Stimulated activated naive CD8-positive, alpha-beta T cell treated with anti-CD3 and anti-CD28 coated beads, Interleukin-15, Interleukin-2, amounts not matched to agents 100 ng/mL and 50 ng/mL, for 24 hours (primary cell): ENCODE measurements at regions not wholly inside any gene's neighbourhood (a gene's known extent, or its start where the extent isn't known, plus 50 kb on each side); places are given as distances from the start of the nearest gene placed in this dataset.
"Not testable (repeated sequence)": the region's sequence is repeated elsewhere in the genome, so short reads cannot be mapped to it uniquely, and the experiment has no call there.

Source experiments
- H3K27ac Mint-ChIP-seq: one replicate; pipeline ENCODE4 v1.8.0; 2021; ENCODE audit warnings: mild to moderate bottlenecking, mixed read lengths
- H3K27me3 Mint-ChIP-seq: one replicate; pipeline ENCODE4 v1.8.0; 2021; ENCODE audit warnings: mixed read lengths
- H3K36me3 Mint-ChIP-seq: one replicate; pipeline ENCODE4 v1.8.0; 2021; ENCODE audit warnings: low read depth, mixed read lengths
- H3K4me1 Mint-ChIP-seq: one replicate; pipeline ENCODE4 v1.8.0; 2021; ENCODE audit warnings: low read depth, mixed read lengths
- H3K4me3 Mint-ChIP-seq: one replicate; pipeline ENCODE4 v1.8.0; 2021; ENCODE audit warnings: mild to moderate bottlenecking, mixed read lengths
- H3K9me3 Mint-ChIP-seq: one replicate; pipeline ENCODE4 v1.8.0; 2021; ENCODE audit warnings: mixed read lengths

DNA sequence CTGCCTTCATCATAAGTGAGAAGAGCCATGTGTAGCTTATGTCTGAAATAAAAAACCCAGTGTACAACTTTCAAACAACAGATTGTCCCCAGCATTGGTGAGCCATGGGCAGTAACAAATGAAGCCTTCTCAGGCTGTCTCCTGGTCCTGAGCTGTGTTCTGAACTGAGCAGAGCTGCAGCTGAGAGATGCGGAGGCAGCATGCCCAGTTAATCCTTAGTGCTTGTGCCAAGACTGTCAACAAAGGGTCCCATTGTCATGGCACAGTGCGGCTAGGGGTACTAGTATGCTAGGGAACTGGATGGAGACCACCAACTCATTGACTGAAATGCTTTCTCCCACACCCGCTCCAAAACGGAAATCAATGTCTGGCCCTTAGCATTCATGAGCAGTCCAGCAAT lies 154.3 kb downstream of the RMST start:
- Mint-ChIP-seq H3K4me1 (no peaks in the 10 kb centered on the region), H3K27ac (no peak overlapping the region), H3K27me3 (no peaks in the 10 kb centered on the region), H3K4me3 (no peak overlapping the region), H3K36me3 (no peaks in the 10 kb centered on the region), H3K9me3 (peaks cover 15% of the 10 kb centered on the region)

DNA sequence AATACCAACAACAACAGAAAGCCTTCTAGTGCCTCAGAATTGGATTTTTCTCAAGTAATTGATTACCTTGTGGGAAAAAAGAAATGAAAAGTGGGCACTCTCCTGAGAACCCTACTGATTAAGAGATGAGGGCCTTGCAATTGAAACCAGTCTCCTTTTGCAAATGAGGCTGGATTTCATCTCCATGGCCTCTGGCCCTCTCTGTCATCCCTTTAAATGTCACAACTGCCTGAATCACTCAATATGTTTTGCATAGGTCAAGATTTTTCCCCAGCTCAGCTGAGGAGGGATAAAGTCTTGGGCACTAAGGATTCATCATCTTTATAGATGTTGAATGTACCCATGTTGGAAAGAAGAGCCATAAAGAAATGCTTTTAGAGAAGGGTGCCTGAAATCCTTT lies 166.4 kb downstream of the RMST start:
- no peak overlapping the region for H3K4me3 Mint-ChIP-seq
- H3K27ac Mint-ChIP-seq = no peak overlapping the region
- H3K4me1 Mint-ChIP-seq = no peaks in the 10 kb centered on the region
- H3K9me3 Mint-ChIP-seq = no peaks in the 10 kb centered on the region
- H3K36me3 Mint-ChIP-seq = no peaks in the 10 kb centered on the region
- H3K27me3 Mint-ChIP-seq = no peaks in the 10 kb centered on the region

DNA sequence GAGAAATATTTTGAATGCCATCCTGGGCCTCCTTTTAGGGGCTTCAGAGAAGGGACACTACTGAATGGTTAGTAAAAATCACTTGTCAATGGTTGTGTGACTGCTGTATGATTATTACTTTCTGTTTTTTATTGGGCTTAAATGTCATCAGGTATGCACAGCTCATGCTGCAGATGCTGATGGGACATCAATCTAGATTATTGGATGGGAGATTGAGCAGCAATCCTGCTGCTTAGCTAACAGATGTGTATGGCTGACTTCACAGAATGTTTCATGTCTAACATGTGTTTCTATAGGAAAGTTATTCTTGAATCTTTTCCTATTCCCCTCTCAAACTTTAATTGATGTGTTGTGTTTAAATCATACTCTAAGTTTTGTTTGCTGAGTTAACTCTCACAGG lies 166.8 kb downstream of the RMST start:
- no peaks in the 10 kb centered on the region for H3K27me3 Mint-ChIP-seq
- no peaks in the 10 kb centered on the region for H3K9me3 Mint-ChIP-seq
- H3K27ac Mint-ChIP-seq = no peak overlapping the region
- H3K4me1 Mint-ChIP-seq = no peaks in the 10 kb centered on the region
- H3K36me3 Mint-ChIP-seq = no peaks in the 10 kb centered on the region
- H3K4me3 Mint-ChIP-seq = no peak overlapping the region

DNA sequence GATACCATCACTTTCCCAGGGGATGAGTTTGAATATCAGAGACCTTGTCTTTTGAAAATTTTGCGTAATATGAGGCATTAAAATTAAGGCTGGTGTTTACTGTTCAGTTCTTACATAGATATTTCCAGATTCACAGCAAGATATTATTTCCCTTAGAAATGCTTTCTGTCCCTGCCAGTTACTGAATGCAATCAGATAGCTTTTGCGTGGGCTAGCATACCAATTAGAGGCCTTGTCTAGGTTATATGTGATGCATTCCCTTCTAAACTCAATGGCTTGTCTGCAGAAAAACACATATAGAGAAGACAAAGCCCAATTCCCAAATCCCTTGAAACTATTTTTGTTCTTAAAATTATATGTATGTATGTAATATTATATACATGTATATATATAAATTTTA lies 167.8 kb downstream of the RMST start:
- Mint-ChIP-seq H3K27ac (no peak overlapping the region), H3K9me3 (peaks cover 3% of the 10 kb centered on the region), H3K36me3 (no peaks in the 10 kb centered on the region), H3K4me1 (no peaks in the 10 kb centered on the region), H3K27me3 (no peaks in the 10 kb centered on the region), H3K4me3 (no peak overlapping the region)

DNA sequence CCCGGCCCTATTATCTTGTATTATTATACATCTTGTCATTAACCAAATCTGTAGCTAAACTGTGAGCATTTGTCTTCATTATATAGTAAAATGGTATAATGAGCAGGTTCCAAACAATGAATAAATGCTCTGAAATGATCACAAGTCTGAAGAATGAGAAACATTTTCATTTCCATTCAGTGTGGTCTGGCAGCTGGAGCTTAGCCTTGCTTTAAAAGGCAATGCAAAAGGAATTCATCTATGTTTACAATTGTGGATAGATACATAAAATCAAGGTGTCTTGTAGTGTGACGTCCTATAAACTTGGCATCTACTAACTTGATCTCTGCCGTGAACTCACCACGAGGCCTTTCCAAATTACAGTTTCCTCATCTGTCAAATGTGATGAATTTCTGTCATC lies 168.3 kb downstream of the RMST start:
- Mint-ChIP-seq H3K27ac (no peak overlapping the region), H3K9me3 (peaks cover 5% of the 10 kb centered on the region), H3K4me3 (no peak overlapping the region), H3K4me1 (no peaks in the 10 kb centered on the region), H3K36me3 (no peaks in the 10 kb centered on the region), H3K27me3 (no peaks in the 10 kb centered on the region)

DNA sequence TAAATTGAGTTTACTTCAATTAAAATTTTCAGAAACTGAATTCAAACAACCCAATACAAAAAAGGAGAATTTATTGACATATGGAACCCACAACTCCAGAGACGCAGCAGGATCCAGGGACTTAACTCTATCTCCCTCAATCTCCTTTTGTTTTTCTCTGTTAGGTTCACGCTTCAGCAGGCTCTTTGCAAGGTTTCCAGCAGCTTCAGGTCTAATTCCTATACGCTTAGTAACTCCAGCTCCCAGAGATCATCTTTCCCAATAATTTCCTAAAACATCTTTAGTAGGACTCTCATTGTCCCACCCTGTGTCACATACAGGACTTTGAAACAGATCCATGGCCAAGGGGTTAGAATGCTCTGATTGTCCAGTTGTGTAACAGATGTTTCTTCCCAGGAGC lies 175.2 kb downstream of the RMST start:
- H3K27me3 Mint-ChIP-seq = no peaks in the 10 kb centered on the region
- H3K4me3 Mint-ChIP-seq = no peak overlapping the region
- no peaks in the 10 kb centered on the region for H3K4me1 Mint-ChIP-seq
- no peaks in the 10 kb centered on the region for H3K36me3 Mint-ChIP-seq
- no peak overlapping the region for H3K27ac Mint-ChIP-seq
- peaks cover 10% of the 10 kb centered on the region for H3K9me3 Mint-ChIP-seq

DNA sequence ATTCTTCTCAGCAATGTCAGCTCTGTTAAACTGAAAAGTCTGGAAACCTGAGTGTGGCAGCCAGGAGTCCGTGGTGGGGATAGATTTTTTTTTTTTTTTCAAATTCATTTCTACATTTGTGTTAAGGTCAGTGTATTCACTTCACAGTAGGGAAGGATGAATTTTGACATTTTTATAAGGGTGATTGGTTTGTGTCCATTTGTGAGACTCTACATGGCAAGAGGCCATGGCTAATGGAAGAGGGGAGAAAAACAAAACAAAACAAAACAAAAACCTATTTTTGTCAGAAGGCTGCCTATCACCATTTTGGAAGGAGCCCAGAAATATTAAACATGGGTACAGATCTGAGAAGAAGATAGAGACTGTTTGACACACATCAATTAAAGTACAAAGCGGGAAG lies 176.1 kb downstream of the RMST start:
- Mint-ChIP-seq H3K36me3 (no peaks in the 10 kb centered on the region), H3K27ac (no peak overlapping the region), H3K9me3 (peaks cover 10% of the 10 kb centered on the region), H3K4me3 (no peak overlapping the region), H3K27me3 (no peaks in the 10 kb centered on the region), H3K4me1 (no peaks in the 10 kb centered on the region)

DNA sequence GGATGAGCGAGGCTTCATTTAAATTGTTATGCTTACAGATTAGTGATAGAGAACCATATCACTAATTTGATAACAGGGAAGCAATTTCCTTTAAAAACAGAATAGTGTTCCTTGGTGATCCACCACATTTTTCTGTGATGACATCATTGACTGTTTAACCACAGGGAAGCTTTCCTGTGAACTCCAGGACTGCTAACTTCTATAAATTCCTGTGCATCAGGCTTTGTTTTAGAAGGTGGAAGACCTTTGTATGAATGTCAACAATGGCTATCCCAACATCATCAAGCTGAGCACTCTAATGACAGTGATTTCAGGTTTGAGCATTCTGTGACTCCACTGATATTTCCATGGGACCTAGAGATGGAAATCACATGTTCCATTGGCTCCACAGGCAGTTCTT lies 177.1 kb downstream of the RMST start:
- H3K27me3 Mint-ChIP-seq = no peaks in the 10 kb centered on the region
- no peaks in the 10 kb centered on the region for H3K36me3 Mint-ChIP-seq
- no peak overlapping the region for H3K4me3 Mint-ChIP-seq
- no peaks in the 10 kb centered on the region for H3K4me1 Mint-ChIP-seq
- no peak overlapping the region for H3K27ac Mint-ChIP-seq
- H3K9me3 Mint-ChIP-seq = peaks cover 10% of the 10 kb centered on the region

DNA sequence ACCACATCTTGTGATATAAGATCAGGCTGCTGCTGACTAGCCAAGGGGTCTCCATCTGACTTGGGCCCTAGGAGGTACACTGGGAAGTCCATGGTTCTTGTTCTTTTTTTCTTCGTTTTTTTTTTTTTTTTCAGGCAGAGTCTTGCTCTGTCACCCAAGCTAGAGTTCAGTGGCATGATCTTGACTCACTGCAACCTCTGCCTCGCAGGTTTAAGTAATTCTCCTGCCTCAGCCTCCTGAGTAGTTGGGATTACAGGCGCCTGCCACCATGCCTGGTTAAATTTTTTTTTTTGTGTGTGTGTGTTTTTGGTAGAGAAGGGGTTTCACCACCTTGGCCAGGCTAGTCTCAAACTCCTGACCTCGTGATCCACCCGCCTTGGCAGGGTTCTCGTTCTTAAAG lies 178.2 kb downstream of the RMST start:
- Mint-ChIP-seq H3K27ac (no peak overlapping the region), H3K4me1 (no peaks in the 10 kb centered on the region), H3K36me3 (no peaks in the 10 kb centered on the region), H3K27me3 (no peaks in the 10 kb centered on the region), H3K4me3 (no peak overlapping the region), H3K9me3 (peaks cover 4% of the 10 kb centered on the region)

DNA sequence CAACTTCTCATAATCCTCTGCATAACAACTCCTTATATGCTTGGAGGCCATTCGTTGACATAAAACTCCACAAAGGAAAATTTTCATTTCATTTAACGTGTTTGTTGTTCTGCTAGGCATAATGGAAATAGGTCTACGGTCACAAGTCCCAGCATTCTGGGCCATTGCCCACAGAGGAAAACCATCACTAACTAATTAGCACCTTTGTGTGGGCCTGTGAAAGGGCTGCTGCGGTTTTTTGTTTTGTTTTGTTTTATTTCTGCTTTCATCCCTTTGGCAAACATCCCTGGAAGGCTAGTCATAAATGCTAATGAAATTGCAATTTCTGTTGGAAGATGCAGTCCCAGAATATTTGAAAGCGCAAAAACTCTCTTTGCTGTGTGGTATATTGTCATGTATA lies 180.3 kb downstream of the RMST start:
- H3K9me3 Mint-ChIP-seq = peaks cover 9% of the 10 kb centered on the region
- H3K36me3 Mint-ChIP-seq = no peaks in the 10 kb centered on the region
- no peak overlapping the region for H3K27ac Mint-ChIP-seq
- no peak overlapping the region for H3K4me3 Mint-ChIP-seq
- H3K4me1 Mint-ChIP-seq = no peaks in the 10 kb centered on the region
- no peaks in the 10 kb centered on the region for H3K27me3 Mint-ChIP-seq

DNA sequence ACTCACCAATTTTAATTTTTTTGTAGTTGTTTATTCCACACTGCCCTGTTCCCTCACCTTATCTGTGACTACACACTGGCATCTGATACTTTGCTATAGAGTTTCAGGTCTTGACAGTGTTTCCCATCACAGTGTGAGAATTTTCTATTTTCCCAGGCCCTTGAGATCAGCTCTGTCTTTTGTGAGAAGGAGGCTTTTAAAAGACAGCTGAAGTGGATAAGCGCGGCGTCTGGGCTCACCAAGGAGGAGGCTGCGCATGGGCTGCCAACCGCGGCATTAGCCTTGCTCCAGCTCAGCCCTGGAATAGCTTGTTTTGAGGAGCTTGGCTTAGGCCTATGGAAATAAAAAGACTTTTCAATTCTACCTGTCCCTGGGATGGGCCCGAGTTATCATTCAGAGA lies 181.3 kb downstream of the RMST start:
- no peaks in the 10 kb centered on the region for H3K4me1 Mint-ChIP-seq
- no peak overlapping the region for H3K27ac Mint-ChIP-seq
- H3K4me3 Mint-ChIP-seq = no peak overlapping the region
- H3K9me3 Mint-ChIP-seq = peaks cover 9% of the 10 kb centered on the region
- H3K36me3 Mint-ChIP-seq = no peaks in the 10 kb centered on the region
- no peaks in the 10 kb centered on the region for H3K27me3 Mint-ChIP-seq

DNA sequence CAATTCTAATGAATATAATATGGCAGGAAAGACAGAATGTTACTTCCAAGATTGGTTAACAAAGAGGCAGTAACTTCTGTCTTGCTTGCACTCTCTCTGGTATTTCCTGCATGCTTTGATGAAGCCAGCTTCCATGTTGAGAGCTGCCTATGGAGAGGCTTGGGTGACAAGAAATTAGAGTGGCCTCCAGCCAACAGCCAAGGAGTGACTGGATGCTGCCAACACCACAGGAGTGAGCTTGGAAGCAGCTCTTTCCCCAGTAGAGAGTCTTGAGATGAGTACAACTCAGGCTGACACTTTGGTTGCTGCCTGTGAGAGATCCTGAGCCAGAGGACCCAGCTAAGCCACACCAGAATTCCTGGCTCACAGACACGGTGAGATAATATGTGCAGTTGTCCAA lies 183.1 kb downstream of the RMST start:
- Mint-ChIP-seq H3K36me3 (no peaks in the 10 kb centered on the region), H3K4me1 (no peaks in the 10 kb centered on the region), H3K27me3 (no peaks in the 10 kb centered on the region), H3K9me3 (peaks cover 9% of the 10 kb centered on the region), H3K4me3 (no peak overlapping the region), H3K27ac (no peak overlapping the region)

DNA sequence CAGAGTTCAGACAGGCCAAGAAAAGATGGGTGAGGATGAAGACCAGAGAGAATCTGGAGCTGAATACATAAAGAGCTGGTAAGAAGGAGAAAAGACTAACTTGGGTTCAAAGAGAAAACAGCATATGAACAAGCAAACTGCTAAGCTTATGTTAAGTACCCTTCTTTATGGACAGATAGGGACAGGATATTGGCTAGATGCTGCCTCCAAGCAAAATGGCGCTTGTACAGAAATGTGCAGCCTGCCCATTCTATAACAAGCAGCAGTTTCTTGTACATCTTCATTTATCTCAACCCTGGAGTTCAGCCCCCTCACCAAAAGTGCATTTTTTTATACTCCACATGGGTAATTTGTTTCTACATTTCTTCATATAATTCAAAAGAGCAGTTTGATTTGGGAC lies 184.5 kb downstream of the RMST start:
- Mint-ChIP-seq H3K27me3 (no peaks in the 10 kb centered on the region), H3K27ac (no peak overlapping the region), H3K4me1 (no peaks in the 10 kb centered on the region), H3K4me3 (no peak overlapping the region), H3K36me3 (no peaks in the 10 kb centered on the region), H3K9me3 (peaks cover 5% of the 10 kb centered on the region)

DNA sequence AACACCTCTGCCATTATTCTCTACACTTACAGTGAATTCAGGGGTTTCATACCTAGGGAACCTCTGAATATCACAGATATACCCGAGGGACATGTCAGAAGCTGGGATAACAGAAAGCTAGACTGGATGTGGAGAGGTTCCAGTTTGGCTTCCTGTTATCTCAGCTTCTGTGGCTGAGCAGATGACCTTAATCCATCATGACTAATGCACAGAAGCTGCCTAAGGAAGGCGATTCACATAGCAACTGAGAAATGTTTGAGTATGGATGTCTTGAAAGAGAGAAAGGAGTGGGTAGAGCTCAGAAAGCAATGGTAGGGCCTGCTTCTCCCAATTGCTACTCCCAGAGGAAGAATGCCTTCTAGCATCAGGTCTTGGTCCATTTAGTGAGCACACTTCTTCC lies 187.6 kb downstream of the RMST start:
- H3K4me1 Mint-ChIP-seq = no peaks in the 10 kb centered on the region

DNA sequence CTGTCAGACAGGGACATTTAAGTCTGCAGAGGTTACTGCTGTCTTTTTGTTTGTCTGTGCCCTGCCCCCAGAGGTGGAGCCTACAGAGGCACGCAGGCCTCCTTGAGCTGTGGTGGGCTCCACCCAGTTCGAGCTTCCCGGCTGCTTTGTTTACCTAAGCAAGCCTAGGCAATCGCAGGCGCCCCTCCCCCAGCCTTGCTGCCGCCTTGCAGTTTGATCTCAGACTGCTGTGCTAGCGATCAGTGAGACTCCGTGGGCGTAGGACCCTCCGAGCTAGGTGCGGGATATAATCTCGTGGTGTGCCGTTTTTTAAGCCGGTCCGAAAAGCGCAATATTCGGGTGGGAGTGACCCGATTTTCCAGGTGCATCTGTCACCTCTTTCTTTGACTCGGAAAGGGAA lies 193.9 kb downstream of the RMST start:
- H3K27ac Mint-ChIP-seq, H3K36me3 Mint-ChIP-seq, H3K9me3 Mint-ChIP-seq, H3K27me3 Mint-ChIP-seq, H3K4me3 Mint-ChIP-seq, H3K4me1 Mint-ChIP-seq: not testable (repeated sequence)

More for the DNA sequence above, 187.6 kb downstream of the RMST start:
- Mint-ChIP-seq H3K36me3 (no peaks in the 10 kb centered on the region), H3K27ac (no peak overlapping the region), H3K4me3 (no peak overlapping the region), H3K9me3 (peaks cover 5% of the 10 kb centered on the region), H3K27me3 (no peaks in the 10 kb centered on the region)

DNA sequence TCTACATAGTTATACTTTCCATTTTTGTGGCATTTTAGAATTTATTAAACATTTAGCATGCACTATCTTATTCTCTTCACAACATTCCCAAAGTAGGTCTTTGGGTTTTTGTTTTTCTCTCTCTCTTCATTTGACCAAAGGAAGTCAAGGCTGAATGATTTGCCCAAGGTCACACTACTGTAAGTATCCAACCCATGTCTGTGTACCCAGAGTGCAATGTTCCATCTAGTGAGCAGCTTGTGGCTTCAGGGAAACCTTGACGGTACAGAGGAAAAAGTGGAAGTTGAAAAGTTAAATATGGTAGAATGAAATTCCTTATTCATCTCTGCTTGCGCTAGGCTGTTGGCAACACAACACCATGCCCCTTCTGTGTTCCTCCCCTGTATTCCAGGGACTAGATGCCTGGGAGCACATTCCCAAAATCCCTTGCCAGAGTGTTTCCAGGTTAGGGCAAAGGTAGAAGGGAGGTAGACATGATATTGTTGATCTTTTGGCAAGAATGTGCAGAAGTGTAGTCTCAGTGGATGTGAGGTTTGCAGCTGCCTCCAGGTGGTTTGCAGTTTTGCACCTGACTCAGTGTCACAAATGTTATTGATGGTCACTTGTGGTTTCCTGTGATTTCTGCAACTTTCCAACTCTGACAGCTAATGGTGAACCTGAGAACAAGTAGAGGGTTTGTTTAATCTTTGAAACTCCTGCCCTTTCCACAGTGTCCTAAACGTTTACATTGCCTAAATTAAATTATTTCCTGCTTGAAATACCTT lies 196.7 kb downstream of the RMST start:
- Mint-ChIP-seq H3K36me3 (no peaks in the 10 kb centered on the region), H3K27ac (no peak overlapping the region), H3K27me3 (no peaks in the 10 kb centered on the region), H3K9me3 (peaks cover 13% of the 10 kb centered on the region), H3K4me3 (no peak overlapping the region), H3K4me1 (no peaks in the 10 kb centered on the region)
